Stimulated activated CD4-positive, alpha-beta T cell treated with anti-CD3 and anti-CD28 coated beads, Interleukin-1b, Interleukin-23, amount 100 ng/mL, for 48 hours (primary cell): ENCODE measurements at regions not wholly inside any gene's neighbourhood (a gene's known extent, or its start where the extent isn't known, plus 50 kb on each side); places are given as distances from the start of the nearest gene placed in this dataset.
"Not testable (repeated sequence)": the region's sequence is repeated elsewhere in the genome, so short reads cannot be mapped to it uniquely, and the experiment has no call there.

Source experiments
- DNase-seq: peaks from one replicate; pipeline ENCODE4 v3.0.0-alpha.2; 2020

DNA sequence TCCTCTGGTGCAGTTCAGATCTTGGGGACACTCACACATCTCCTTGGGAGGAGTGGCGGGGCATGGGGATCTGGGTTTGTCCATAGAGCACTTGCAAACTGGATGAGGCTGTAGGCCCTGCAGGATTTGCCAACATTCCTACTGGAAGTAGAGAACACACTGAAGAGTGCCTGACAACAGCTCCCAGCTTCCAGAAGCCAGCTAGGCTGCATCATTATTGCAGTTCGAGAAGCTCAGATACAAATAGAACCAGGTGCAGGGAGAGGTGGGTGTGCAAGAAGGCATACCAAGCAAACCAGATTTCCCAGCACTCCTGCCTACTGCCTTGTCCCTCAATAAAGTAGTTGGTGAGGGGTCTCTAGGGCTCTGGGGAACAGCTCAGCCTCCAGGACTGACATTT, 52.5 kb downstream of the RHOB start:
- DNase-seq = no peak

DNA sequence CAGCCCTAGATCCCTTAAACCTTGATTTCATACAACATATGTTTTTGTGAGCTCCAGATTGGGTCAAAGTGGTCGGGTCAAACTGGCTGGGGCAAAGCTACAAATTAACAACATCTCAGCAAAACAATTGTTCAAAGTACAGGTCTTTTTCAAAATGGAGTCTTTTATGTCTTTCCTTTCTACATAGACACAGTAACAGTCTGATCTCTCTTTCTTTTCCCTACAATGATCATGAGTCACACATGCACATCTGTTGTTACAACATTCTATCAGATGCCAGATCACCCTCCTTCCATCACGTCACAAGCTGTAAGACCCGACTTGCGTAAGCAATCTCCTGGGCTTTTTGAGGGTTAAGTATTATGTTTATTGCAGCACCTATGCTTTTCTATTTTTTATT, 55.1 kb downstream of the RHOB start:
- no peak for DNase-seq

DNA sequence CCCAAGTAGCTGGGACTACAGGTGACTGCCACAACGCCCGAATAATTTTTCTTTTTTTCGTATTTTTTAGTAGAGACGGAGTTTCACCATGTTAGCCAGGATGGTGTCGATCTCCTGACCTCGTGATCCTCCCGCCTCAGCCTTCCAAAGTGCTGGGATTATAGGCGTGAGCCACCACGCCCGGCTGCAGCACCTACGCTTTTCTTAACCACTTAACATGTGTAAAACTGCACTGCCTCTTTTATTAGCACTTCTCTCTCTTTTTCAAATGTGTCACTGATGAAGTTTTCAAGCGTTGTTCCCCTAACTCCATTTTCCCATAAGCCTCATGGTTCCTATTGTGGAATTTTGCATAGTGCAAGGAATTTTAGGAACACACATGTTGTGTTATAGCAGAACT, 55.6 kb downstream of the RHOB start:
- not testable (repeated sequence) for DNase-seq

- no peak for DNase-seq
Observed at GRCh38 chr2:20504174-20504573, 57.3 kb downstream of the RHOB start.

- DNase-seq = no peak
Observed at GRCh38 chr2:20506201-20506685, 59.4 kb downstream of the RHOB start.

DNA sequence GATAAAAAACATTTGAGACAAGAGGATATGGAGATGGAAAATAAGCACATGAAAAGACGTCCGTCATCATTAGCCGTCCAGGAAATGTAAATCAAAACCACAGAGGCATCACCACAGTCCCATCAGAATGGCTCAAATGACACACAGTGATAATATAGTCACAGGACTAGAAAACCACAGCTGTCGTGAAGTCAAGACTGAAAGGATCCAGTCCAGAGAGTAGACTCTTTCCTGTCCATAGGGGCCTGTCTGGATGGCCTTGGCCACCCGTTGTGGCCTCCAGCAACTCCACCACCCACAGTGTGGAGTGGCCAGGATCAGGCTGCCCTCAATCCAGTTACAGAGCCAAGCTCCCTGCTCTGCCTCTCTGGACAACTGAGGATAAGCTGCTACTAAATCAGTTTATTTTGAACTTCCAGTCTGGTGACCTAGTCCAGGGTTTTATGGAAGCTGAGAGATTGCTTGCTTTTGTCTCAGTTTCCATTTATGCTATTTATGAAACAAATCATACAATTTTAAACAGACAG, 60.4 kb downstream of the RHOB start:
- DNase-seq = peak; percentile 15

DNA sequence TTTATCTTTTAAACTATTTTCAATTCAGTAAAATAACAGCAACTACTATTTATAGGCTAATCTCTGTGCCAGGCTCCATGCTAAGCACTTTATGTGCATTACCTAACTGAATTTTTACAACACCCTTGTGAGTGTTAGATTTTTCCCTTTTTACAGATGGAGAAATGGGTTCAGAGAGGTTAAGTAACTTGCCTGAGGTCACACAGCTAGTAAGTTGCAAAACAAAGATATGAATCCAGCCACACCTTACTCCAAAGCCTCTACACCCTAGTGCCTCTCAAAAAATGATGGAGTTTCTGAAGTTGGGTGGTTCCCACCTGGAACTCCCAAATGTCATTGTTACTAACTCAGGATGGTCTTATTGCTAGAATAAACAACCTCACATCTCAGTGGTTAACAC, 60.8 kb downstream of the RHOB start:
- no peak for DNase-seq

DNA sequence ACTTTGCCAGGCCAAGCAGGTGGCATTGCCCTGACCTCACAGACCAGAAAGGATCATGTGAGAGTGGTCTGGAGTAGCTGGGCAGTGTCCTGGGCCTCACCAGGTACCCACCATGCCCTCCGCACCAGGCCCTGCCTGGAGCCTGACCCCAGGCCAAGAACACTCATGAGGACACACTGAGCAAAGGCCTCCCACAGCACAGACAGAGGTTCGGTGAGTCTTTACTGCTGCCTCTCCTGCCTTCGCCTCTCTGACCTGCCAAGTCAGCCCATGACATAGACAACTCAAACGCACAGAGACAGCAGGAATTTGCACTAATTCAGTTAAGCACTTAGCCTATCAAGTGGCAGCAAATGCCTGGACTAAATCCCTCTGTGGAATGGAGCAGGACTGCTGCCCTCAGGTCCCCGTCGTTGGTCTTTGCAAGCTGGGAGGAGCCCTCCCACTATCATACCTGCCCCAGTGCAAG, 62.5 kb downstream of the RHOB start:
- no peak for DNase-seq

DNA sequence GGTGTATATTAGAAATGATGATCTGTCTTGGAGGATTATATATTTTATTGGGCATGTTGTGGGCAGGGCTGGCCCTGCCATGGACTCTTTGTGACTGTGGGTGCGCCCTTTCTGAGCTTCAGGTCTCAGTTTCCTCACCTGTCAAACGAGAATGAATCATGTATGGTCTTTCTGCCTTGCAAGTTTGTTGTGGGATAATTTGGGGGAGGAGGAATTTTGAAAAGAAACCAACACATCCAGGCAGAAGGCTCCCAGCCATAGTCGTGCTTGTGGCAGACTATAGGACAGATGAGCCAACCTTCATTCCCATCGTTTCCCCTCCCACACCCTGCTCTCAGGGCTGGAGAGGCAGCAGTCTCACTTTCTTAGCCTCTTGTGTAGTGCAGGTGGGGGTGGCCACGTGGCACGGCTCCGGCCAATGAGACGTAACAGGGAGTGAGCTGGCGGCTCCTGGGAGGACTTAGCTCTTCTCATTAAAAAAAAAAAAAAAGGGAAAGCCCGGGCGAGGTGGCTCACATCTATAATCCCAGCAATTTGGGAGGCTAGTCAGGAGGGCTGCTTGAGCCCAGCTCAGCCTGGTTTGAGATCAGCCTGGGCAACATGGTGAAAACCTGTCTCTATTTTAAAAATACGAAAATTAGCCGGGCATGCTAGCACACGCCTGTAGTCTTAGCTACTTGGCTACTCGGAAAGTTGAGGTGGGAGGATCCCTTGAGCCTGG, 63.1 kb downstream of the RHOB start:
- no peak for DNase-seq

- no peak for DNase-seq
Observed at GRCh38 chr2:20511130-20511529, 64.3 kb downstream of the RHOB start.

DNA sequence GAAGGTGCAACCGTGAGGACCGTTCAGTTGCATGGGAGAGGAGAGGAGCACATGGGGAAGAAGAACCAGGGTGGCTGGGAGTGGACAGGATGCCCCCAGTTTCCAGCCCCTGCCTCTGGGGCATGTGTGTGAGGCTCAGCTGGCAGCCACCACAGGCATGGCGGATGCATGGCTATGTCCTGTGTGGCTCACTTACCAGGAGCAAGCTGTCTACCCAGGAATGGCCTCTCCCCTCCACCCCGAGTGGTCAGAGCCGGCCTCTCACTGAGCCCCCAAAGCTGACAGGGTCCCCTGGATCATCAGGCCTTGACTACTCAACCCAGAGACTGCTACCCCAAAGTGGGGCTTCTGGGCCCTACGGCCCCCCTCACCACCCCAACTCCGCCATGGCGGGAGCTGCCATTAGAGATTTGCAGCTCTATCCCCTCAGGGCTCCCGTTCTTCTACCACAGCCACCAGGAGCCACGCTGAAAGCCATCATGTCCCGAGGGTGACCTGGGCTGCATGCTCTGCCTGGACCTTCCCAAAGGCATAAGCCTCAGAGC, 65.3 kb downstream of the RHOB start:
- DNase-seq = no peak

GRCh38 chr2:20513946-20514345, 67.1 kb downstream of the RHOB start:
- DNase-seq = no peak

DNA sequence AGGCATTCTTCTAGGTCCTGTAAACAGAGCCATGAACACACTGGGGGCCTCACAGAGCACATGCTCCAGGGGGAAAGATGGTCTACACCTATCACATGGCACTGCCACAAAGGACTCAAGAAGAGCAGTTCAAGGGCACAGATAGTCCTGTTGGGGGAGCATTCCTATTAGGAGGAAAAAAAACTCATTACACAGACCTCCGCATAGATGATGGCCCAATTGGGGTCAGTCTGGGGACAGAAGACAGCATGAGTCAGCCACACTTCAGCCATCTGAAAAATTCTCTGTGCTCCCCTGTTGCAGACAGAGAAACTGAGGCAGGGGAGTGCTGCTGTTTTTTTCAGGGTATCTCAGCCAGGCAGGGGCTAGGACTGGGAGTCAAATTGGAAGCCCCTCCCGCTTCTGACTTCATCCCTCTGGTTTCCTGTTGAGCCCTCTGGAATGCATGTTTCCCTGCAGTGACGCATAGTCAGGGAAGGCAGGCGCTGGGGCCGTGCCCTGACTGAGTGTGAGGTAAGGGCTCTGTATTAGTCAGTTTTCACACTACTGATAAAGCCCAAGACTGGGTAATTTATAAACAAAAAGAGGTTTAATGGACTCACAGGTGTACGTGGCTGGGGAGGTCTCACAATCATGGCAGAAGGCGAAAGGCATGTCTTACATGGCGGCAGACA, 67.9 kb downstream of the RHOB start:
- no peak for DNase-seq

- no peak for DNase-seq
Observed at GRCh38 chr2:20515290-20516220, 68.7 kb downstream of the RHOB start.

DNA sequence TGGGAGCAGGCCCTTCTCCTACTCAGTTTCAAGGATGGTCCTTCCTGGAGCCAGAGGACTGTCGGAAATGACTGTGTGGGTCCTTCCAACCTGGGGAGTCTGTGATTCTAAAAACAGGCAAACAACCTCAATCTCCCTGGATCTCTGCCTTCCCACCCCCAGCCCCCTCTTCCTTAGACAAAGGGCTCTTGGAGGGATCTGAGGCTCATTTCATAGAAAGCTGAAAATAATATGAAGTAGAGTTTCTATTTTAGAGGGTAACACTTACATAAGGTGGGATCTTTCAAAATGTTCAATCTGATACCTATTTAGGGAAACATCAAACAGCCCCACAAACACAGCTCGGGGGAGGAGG, 69.4 kb downstream of the RHOB start:
- DNase-seq = no peak

GRCh38 chr2:20516646-20517341, 69.9 kb downstream of the RHOB start:
- DNase-seq = no peak

- DNase-seq = no peak
Observed at GRCh38 chr2:20519309-20519708, 72.4 kb downstream of the RHOB start.

DNA sequence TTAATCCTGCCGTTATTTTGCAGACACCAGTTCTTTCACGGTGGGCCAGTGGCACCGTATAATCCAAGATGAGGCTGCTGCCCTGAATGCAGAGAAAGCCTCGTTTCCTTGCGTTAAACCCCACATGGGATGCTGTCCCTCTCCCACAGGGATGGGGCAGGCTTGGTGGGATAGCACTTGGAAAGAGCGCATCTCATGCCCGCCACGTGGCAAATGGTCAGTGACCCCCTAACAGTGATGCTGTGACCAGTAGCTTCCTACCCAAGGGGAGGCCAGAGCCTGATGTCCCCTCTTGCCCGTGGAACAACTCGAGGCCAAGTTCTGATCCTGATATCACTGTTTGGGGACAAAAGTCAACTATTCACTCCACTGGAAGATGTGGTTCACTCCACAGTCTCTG, 73.3 kb downstream of the RHOB start:
- DNase-seq = no peak

- DNase-seq = no peak
Observed at GRCh38 chr2:20521193-20521592, 74.3 kb downstream of the RHOB start.

DNA sequence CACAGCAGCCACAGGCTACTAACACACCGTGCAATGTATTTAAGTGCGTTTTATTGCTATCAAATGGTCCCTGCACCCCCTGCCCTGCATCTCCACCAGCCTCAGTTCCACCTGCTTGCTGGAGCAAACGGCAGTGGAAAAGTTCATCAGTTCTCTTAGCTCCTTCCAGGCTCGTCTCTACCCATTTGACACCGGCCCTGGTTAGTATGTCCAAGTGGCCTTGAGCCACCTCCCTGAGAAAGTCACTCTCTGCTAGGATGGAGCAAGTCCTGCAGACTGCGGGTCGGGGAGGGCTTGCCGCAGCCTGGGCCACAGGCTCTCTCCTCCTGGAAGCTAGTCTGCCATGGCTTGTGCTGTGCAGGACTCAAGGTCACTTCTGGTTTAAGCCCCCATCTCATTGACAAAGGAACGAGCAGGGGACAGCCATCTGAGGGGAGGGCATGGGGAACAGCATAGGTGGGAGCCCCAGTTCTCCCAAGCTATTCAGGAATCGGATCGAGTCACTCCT, 74.9 kb downstream of the RHOB start:
- no peak for DNase-seq

DNA sequence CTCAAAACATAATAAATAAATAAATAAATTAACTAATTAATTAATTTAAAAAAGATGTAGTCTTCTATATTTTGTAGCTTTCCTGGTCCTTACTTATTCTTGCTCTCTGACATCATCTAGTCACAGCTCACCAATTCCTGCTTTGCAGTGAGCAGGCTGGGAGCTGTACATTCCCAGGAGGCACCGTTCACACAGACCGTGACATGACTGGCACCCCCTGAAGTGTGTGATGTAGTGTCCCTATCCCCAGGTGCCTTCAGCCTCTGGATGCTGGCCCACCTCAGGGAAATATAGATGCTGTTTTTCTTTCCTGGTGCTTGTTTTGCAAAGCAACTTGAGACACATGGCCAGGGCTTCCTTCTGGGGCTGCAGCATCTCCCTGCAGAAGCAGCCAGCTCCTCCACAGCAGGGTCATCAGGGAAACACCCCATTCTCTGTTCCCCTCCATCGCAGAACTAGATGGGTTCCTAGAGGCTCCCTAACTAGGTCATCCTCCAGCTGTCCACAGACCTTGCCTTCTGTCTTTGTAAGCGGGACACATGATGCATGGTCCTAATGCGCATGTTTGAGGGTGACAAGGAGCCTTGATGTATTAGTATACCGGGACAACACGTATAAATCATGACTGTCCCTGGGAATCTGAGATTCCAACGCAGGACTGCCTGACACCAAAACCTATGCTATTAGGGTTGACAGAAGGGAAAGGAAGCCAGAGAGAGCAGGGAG, 76.4 kb downstream of the RHOB start:
- DNase-seq = no peak
